Endothelial cell of umbilical vein (primary cell): ENCODE measurements at regions not wholly inside any gene's neighbourhood (a gene's known extent, or its start where the extent isn't known, plus 50 kb on each side); places are given as distances from the start of the nearest gene placed in this dataset.

Experiments
- BruUV-seq: library from RNA; stranded (reverse); fragments of 400-500 nt; replicated peaks from 2 replicates; lab custom pipeline; 2021; lab: Mats Ljungman, UMichigan
- CTCF ChIA-PET: fragments of 300-600, 350-600 bp; sonication (Branson Sonifier 250); formaldehyde crosslinking; loops from one replicate; lab custom pipeline; 2021; ENCODE audit warnings: antibody characterized with exemption, inconsistent platforms; lab: Charles Lee
- POLR2A ChIA-PET: fragments of 300-600, 350-600 bp; sonication (Branson Sonifier 250); formaldehyde crosslinking; loops from one replicate; lab custom pipeline; 2021; ENCODE audit warnings: antibody characterized with exemption, inconsistent platforms; lab: Charles Lee
- DNase-seq: peaks from one replicate; pipeline ENCODE4 v3.0.0-alpha.2; 2011; ENCODE audit warnings: low read depth, low spot score
- FAIRE-seq: peaks from 2 replicates; lab custom pipeline; 2011; peaks lifted over from hg19 to GRCh38; lab: Jason Lieb, UNC
- H2AFZ ChIP-seq: 2 replicates; pipeline ENCODE4 v1.6.0; 2012; ENCODE audit warnings: low read depth, low read length, control low read depth, inconsistent platforms
- H3K27ac ChIP-seq: 2 replicates; pipeline ENCODE4 v1.5.1; 2011; ENCODE audit warnings: low read depth, mild to moderate bottlenecking, control low read depth, low read length, moderate library complexity; ENCODE audit not compliant: insufficient read depth
- H3K27me3 ChIP-seq, 2 experiments: 2 replicates each; pipeline versions ENCODE4 v1.6.0 to v1.6.1; 2011; ENCODE audit warnings: low read length in 2 of 2, mixed read lengths in 1 of 2; ENCODE audit not compliant: control insufficient read depth in 2 of 2, insufficient read depth in 2 of 2
- H3K36me3 ChIP-seq, 2 experiments: 2 replicates in 1 of 2; 3 replicates in 1 of 2; pipeline ENCODE4 v1.5.1; 2011; ENCODE audit warnings: low read length in 2 of 2, mild to moderate bottlenecking in 1 of 2, moderate library complexity in 1 of 2; ENCODE audit not compliant: control insufficient read depth in 2 of 2, insufficient read depth in 2 of 2; ENCODE audit errors: extremely low read depth in 1 of 2
- H3K4me1 ChIP-seq: 3 replicates; pipeline ENCODE4 v1.5.1; 2011; ENCODE audit warnings: mild to moderate bottlenecking, low read length; ENCODE audit not compliant: control insufficient read depth, insufficient read depth; ENCODE audit errors: extremely low read depth
- H3K4me2 ChIP-seq: 2 replicates; pipeline ENCODE4 v1.6.1; 2011; ENCODE audit warnings: low read length, control low read depth, mixed read lengths; ENCODE audit not compliant: insufficient read depth
- H3K4me3 ChIP-seq, 3 experiments: fragments of 200-600 bp in 1 of 3; sonication (generic), shearing (Covaris generic) in 1 of 3; replicated peaks in 1 of 3; 2 replicates each; pipeline ENCODE4 v1.5.1; 2011 to 2016; ENCODE audit warnings: control low read depth in 3 of 3, low read length in 3 of 3, mild to moderate bottlenecking in 2 of 3, inconsistent platforms in 1 of 3, low read depth in 1 of 3, moderate library complexity in 1 of 3; ENCODE audit not compliant: insufficient read depth in 1 of 3
- H3K79me2 ChIP-seq: 2 replicates; pipeline ENCODE4 v1.6.0; 2012; ENCODE audit warnings: low read length, inconsistent platforms; ENCODE audit not compliant: control insufficient read depth, insufficient read depth
- H3K9ac ChIP-seq: replicated peaks from 2 replicates; pipeline ENCODE3; 2011; ENCODE audit warnings: low read length, control low read depth; ENCODE audit not compliant: insufficient read depth; ENCODE audit errors: extremely low read depth
- H3K9me1 ChIP-seq: replicated peaks from 3 replicates; pipeline ENCODE4 v1.6.0; 2011; ENCODE audit warnings: mild to moderate bottlenecking, low read length; ENCODE audit not compliant: control insufficient read depth, insufficient read depth; ENCODE audit errors: extremely low read depth
- H3K9me3 ChIP-seq: replicated peaks from 2 replicates; pipeline ENCODE4 v1.5.1; 2012; ENCODE audit warnings: low read length, inconsistent platforms; ENCODE audit not compliant: control insufficient read depth, insufficient read depth
- H4K20me1 ChIP-seq: replicated peaks from 2 replicates; pipeline ENCODE3; 2011; ENCODE audit warnings: mild to moderate bottlenecking, low read length; ENCODE audit not compliant: control insufficient read depth, insufficient read depth; ENCODE audit errors: extremely low read depth
- EZH2 ChIP-seq: IDR thresholded peaks from 2 replicates; pipeline ENCODE4 v1.6.1; 2012; ENCODE audit warnings: borderline replicate concordance, low read depth, mild to moderate bottlenecking, moderate library complexity, low read length, inconsistent platforms; ENCODE audit not compliant: severe bottlenecking
- FOS ChIP-seq: IDR thresholded peaks from 2 replicates; pipeline ENCODE4 v1.6.1; 2011; ENCODE audit warnings: mild to moderate bottlenecking, low read length, moderate library complexity, borderline replicate concordance; ENCODE audit not compliant: insufficient read depth
- GATA2 ChIP-seq: IDR thresholded peaks from 2 replicates; pipeline ENCODE4 v1.7.0; 2011; ENCODE audit warnings: low read depth, mild to moderate bottlenecking, moderate library complexity, mixed read lengths, low read length; ENCODE audit not compliant: insufficient read length, insufficient read depth
- JUN ChIP-seq: IDR thresholded peaks from 2 replicates; pipeline ENCODE4 v1.6.1; 2011; ENCODE audit warnings: borderline replicate concordance, low read depth; ENCODE audit not compliant: insufficient read length, insufficient read depth
- MYC ChIP-seq: IDR thresholded peaks from one replicate; pipeline ENCODE4 v1.6.1; 2011; ENCODE audit warnings: mild to moderate bottlenecking, low read depth, low read length
- POLR2A ChIP-seq: IDR thresholded peaks from 2 replicates; pipeline ENCODE4 v1.6.1; 2012; ENCODE audit warnings: low read depth, mild to moderate bottlenecking, control low read depth, low read length
- POLR2AphosphoS5 ChIP-seq: IDR thresholded peaks from 2 replicates; pipeline ENCODE4 v1.6.1; 2012; ENCODE audit warnings: low read depth, mild to moderate bottlenecking, control low read depth, low read length, moderate library complexity; ENCODE audit not compliant: insufficient read depth
- dilution Hi-C: fragments of 300-500 bp; cut with MboI; formaldehyde crosslinking; loops from one replicate; pipeline ENCODE4 v1.15.0; 2019; ENCODE audit warnings: low sequenced_read_pairs; ENCODE audit not compliant: extremely low pct_ligation_motif_present
- intact Hi-C: fragments of 100-400 bp; cut with micrococcal nuclease; formaldehyde crosslinking; loops from one replicate; pipeline ENCODE4 v1.10.0; 2022
- TF ChIP-seq, protein P1 (sequence below), 2 donors: IDR thresholded peaks; 1 replicate in 1 of 2; 2 replicates in 1 of 2; pipeline ENCODE4 v1.5.1; 2011; ENCODE audit warnings: low read length in 2 of 2, mild to moderate bottlenecking in 2 of 2, moderate library complexity in 2 of 2, control low read depth in 1 of 2, inconsistent platforms in 1 of 2, low read depth in 1 of 2; ENCODE audit not compliant: insufficient read depth in 1 of 2; ENCODE audit errors: extremely low read depth in 1 of 2
- TF ChIP-seq, protein P2 (sequence below): IDR thresholded peaks from 2 replicates; pipeline ENCODE4 v1.6.1; 2011; ENCODE audit not compliant: insufficient read depth, insufficient read length

DNA sequence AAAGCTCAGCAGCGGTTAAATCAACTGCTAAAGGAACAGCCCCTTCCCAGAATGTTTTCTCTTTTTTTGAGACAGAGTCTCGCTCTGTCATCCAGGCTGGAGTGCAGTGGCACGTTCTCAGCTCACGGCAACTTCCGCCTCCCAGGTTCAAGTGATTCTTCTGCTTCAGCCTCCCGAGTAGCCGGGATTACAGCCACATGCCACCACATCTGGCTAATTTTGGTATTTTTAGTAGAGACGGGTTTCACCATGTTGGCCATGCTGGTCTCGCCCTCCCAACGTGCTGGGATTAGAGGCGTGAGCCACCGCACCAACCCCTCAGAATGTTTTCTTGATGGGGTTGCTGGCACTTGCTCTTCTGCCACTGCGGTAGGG lies 59.8 kb upstream of the IL6 start:
- CTCF ChIA-PET: interaction anchor here (0.7 to 2.4 kb wide), 8 partner anchors 8 to 115 kb away, joined by 3 to 24 read pairs (median 4); partner anchors contain the start of gene IL6
- TSS peak; percentile 62 for BruUV-seq
- Histone ChIP-seq H3K4me2 (peak overlapping the region; percentile 59), H2AFZ (no peak overlapping the region), H4K20me1 (no peaks in the 10 kb centered on the region), H3K27me3 (no peaks in the 10 kb centered on the region), H3K4me3 (no peak overlapping the region), H3K9me3 (no peaks in the 10 kb centered on the region), H3K36me3 (no peaks in the 10 kb centered on the region), H3K4me1 (peaks cover 63% of the 10 kb centered on the region), H3K9ac (peak overlapping the region; percentile 51), H3K79me2 (no peaks in the 10 kb centered on the region), H3K9me1 (no peaks in the 10 kb centered on the region), H3K27ac (peak overlapping the region; percentile 76)
- DNase-seq (no peak), FAIRE-seq (no peak)
- TF ChIP-seq JUN (no peak), MYC (no peak), GATA2 (no peak), POLR2A (no peak), POLR2AphosphoS5 (no peak), EZH2 (no peak), FOS (no peak)
- TF ChIP-seq, protein P1, sequence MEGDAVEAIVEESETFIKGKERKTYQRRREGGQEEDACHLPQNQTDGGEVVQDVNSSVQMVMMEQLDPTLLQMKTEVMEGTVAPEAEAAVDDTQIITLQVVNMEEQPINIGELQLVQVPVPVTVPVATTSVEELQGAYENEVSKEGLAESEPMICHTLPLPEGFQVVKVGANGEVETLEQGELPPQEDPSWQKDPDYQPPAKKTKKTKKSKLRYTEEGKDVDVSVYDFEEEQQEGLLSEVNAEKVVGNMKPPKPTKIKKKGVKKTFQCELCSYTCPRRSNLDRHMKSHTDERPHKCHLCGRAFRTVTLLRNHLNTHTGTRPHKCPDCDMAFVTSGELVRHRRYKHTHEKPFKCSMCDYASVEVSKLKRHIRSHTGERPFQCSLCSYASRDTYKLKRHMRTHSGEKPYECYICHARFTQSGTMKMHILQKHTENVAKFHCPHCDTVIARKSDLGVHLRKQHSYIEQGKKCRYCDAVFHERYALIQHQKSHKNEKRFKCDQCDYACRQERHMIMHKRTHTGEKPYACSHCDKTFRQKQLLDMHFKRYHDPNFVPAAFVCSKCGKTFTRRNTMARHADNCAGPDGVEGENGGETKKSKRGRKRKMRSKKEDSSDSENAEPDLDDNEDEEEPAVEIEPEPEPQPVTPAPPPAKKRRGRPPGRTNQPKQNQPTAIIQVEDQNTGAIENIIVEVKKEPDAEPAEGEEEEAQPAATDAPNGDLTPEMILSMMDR (IDR thresholded peaks at IDR 0.05; ENCODE audit: extremely low read depth in 1 of 2, insufficient read depth in 1 of 2, low read depth in 1 of 2, low read length in 2 of 2): no peak
- TF ChIP-seq, protein P2, sequence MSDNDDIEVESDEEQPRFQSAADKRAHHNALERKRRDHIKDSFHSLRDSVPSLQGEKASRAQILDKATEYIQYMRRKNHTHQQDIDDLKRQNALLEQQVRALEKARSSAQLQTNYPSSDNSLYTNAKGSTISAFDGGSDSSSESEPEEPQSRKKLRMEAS: no peak
- POLR2A ChIA-PET: no interaction called here
- dilution Hi-C loops (no loop called here), intact Hi-C loops (loop anchor here (1.0 to 10.0 kb wide), 3 partner anchors 8 to 222 kb away; no protein-coding TSS in a partner anchor)
